Type B pancreatic cell (in vitro differentiated cells): ENCODE measurements at regions not wholly inside any gene's neighbourhood (a gene's known extent, or its start where the extent isn't known, plus 50 kb on each side); places are given as distances from the start of the nearest gene placed in this dataset.

Source experiments
- DNase-seq: peaks from one replicate; pipeline ENCODE4 v3.0.0; 2021; ENCODE audit warnings: mixed read lengths; ENCODE audit not compliant: unreplicated experiment; ENCODE audit errors: extremely low spot score
- H3K27ac Mint-ChIP-seq: 2 replicates; pipeline ENCODE4 v1.8.0; 2021; ENCODE audit warnings: mild to moderate bottlenecking, mixed read lengths
- H3K27me3 Mint-ChIP-seq: 2 replicates; pipeline ENCODE4 v1.8.0; 2021; ENCODE audit warnings: mixed read lengths
- H3K36me3 Mint-ChIP-seq: 2 replicates; pipeline ENCODE4 v1.8.0; 2021; ENCODE audit warnings: mixed read lengths
- H3K4me1 Mint-ChIP-seq: one replicate; pipeline ENCODE4 v1.8.0; 2021; ENCODE audit warnings: mixed read lengths; ENCODE audit not compliant: unreplicated experiment
- H3K4me3 Mint-ChIP-seq: 2 replicates; pipeline ENCODE4 v1.8.0; 2021; ENCODE audit warnings: mild to moderate bottlenecking, mixed read lengths
- H3K9me3 Mint-ChIP-seq: 2 replicates; pipeline ENCODE4 v1.8.0; 2021; ENCODE audit warnings: mixed read lengths
- CTCF ChIP-seq: fragments of 200-600 bp; sonication (generic); conservative IDR thresholded peaks from 2 replicates; pipeline ENCODE4 v1.5.0; 2021; ENCODE audit warnings: antibody characterized with exemption, mild to moderate bottlenecking

- DNase-seq: no peak
- Mint-ChIP-seq H3K36me3 (no peaks in the 10 kb centered on the region), H3K9me3 (no peaks in the 10 kb centered on the region), H3K4me1 (no peaks in the 10 kb centered on the region), H3K4me3 (no peak overlapping the region), H3K27ac (no peak overlapping the region), H3K27me3 (no peaks in the 10 kb centered on the region)
- TF ChIP-seq CTCF: no peak
Observed at GRCh38 chr9:29861803-29862202, 2288.5 kb upstream of the C9orf72 start.

GRCh38 chr9:29865764-29866313, 2292.6 kb upstream of the C9orf72 start:
- Mint-ChIP-seq H3K4me1 (no peaks in the 10 kb centered on the region), H3K27ac (no peak overlapping the region), H3K36me3 (no peaks in the 10 kb centered on the region), H3K9me3 (no peaks in the 10 kb centered on the region), H3K27me3 (no peaks in the 10 kb centered on the region), H3K4me3 (no peak overlapping the region)
- DNase-seq: no peak
- no peak for TF ChIP-seq CTCF

- Mint-ChIP-seq H3K27ac (no peak overlapping the region), H3K36me3 (no peaks in the 10 kb centered on the region), H3K27me3 (no peaks in the 10 kb centered on the region), H3K4me1 (no peaks in the 10 kb centered on the region), H3K4me3 (no peak overlapping the region), H3K9me3 (no peaks in the 10 kb centered on the region)
- TF ChIP-seq CTCF: no peak
- DNase-seq: no peak
Observed at GRCh38 chr9:29866556-29866955, 2293.3 kb upstream of the C9orf72 start.

GRCh38 chr9:29873579-29873978, 2300.3 kb upstream of the C9orf72 start:
- Mint-ChIP-seq H3K4me3 (no peak overlapping the region), H3K27me3 (no peaks in the 10 kb centered on the region), H3K27ac (no peak overlapping the region), H3K36me3 (no peaks in the 10 kb centered on the region), H3K4me1 (no peaks in the 10 kb centered on the region), H3K9me3 (no peaks in the 10 kb centered on the region)
- no peak for DNase-seq
- no peak for TF ChIP-seq CTCF

- no peak for TF ChIP-seq CTCF
- H3K4me3 Mint-ChIP-seq: no peak overlapping the region
- no peaks in the 10 kb centered on the region for H3K4me1 Mint-ChIP-seq
- no peaks in the 10 kb centered on the region for H3K36me3 Mint-ChIP-seq
- H3K9me3 Mint-ChIP-seq: no peaks in the 10 kb centered on the region
- H3K27me3 Mint-ChIP-seq: no peaks in the 10 kb centered on the region
- DNase-seq: no peak
- H3K27ac Mint-ChIP-seq: no peak overlapping the region
Observed at GRCh38 chr9:29875547-29875946, 2302.3 kb upstream of the C9orf72 start.

- no peak overlapping the region for H3K27ac Mint-ChIP-seq
- no peak for TF ChIP-seq CTCF
- H3K36me3 Mint-ChIP-seq: no peaks in the 10 kb centered on the region
- no peaks in the 10 kb centered on the region for H3K9me3 Mint-ChIP-seq
- no peak for DNase-seq
- H3K4me3 Mint-ChIP-seq: no peak overlapping the region
- no peaks in the 10 kb centered on the region for H3K4me1 Mint-ChIP-seq
- no peaks in the 10 kb centered on the region for H3K27me3 Mint-ChIP-seq
Observed at GRCh38 chr9:29882767-29883166, 2309.5 kb upstream of the C9orf72 start.
